OCI-LY3 (cell line): ENCODE measurements at regions not wholly inside any gene's neighbourhood (a gene's known extent, or its start where the extent isn't known, plus 50 kb on each side); places are given as distances from the start of the nearest gene placed in this dataset.

Experiments
- H2AFZ ChIP-seq: fragments of 200-600, 300-600 bp; shearing (Covaris generic); 2 replicates; pipeline ENCODE4 v1.6.0; 2014; ENCODE audit warnings: antibody characterized with exemption, low read depth, low read length
- H3K27ac ChIP-seq: fragments of 200-600, 300-600 bp; sonication (generic); 2 replicates; pipeline ENCODE4 v1.5.1; 2014; ENCODE audit warnings: mild to moderate bottlenecking, low read length, moderate library complexity, mixed read lengths
- H3K27me3 ChIP-seq: fragments of 200-600, 300-600 bp; sonication (generic); 2 replicates; pipeline ENCODE4 v1.6.1; 2014; ENCODE audit warnings: low read depth, low read length, mixed read lengths
- H3K36me3 ChIP-seq: fragments of 200-600, 300-600 bp; sonication (generic); replicated peaks from 2 replicates; pipeline ENCODE3; 2014; ENCODE audit warnings: low read depth, low read length, mixed read lengths
- H3K4me1 ChIP-seq: fragments of 300-600, 200-600 bp; sonication (generic); 2 replicates; pipeline ENCODE4 v1.6.1; 2014; ENCODE audit warnings: low read length, mixed read lengths
- H3K4me2 ChIP-seq: fragments of 200-600, 300-600 bp; sonication (generic); 2 replicates; pipeline ENCODE4 v1.6.1; 2014; ENCODE audit warnings: low read length, mixed read lengths
- H3K4me3 ChIP-seq: fragments of 300-600, 200-600 bp; sonication (generic); 2 replicates; pipeline ENCODE4 v1.5.1; 2014; ENCODE audit warnings: antibody characterized with exemption, mild to moderate bottlenecking, low read length, moderate library complexity
- H3K79me2 ChIP-seq: fragments of 300-600, 200-600 bp; shearing (Covaris generic); 2 replicates; pipeline ENCODE4 v1.6.1; 2014; ENCODE audit warnings: mild to moderate bottlenecking, low read length, mixed read lengths
- H3K9ac ChIP-seq: fragments of 300-600, 200-600 bp; shearing (Covaris generic); 2 replicates; pipeline ENCODE4 v1.6.0; 2014; ENCODE audit warnings: mild to moderate bottlenecking, low read length, moderate library complexity
- H3K9me3 ChIP-seq: fragments of 200-600, 300-600 bp; shearing (Covaris generic); 2 replicates; pipeline ENCODE4 v1.6.1; 2014; ENCODE audit warnings: low read length, mixed read lengths; ENCODE audit not compliant: insufficient read depth
- H4K20me1 ChIP-seq: fragments of 200-600, 300-600 bp; sonication (generic); 2 replicates; pipeline ENCODE4 v1.6.1; 2016; ENCODE audit warnings: low read length, mixed read lengths; ENCODE audit not compliant: insufficient read depth
- CTCF ChIP-seq: fragments of 200-600, 300-600 bp; sonication (generic); IDR thresholded peaks from 2 replicates; pipeline ENCODE4 v1.5.1; 2014; ENCODE audit warnings: antibody characterized with exemption, low read length, low read depth
- EZH2phosphoT487 ChIP-seq: fragments of 200-600 bp; shearing (Covaris generic); IDR thresholded peaks from 2 replicates; pipeline ENCODE4 v1.6.1; 2018; ENCODE audit warnings: antibody characterized with exemption, mixed run types, low read depth

- Histone ChIP-seq H3K36me3 (no peaks in the 10 kb centered on the region), H3K9me3 (no peaks in the 10 kb centered on the region), H3K4me2 (no peak overlapping the region), H3K27ac (no peak overlapping the region), H3K9ac (no peak overlapping the region), H3K27me3 (no peaks in the 10 kb centered on the region), H4K20me1 (no peaks in the 10 kb centered on the region), H3K79me2 (no peaks in the 10 kb centered on the region), H2AFZ (no peak overlapping the region), H3K4me3 (no peak overlapping the region), H3K4me1 (no peaks in the 10 kb centered on the region)
- TF ChIP-seq EZH2phosphoT487, result no peak
- no peak for TF ChIP-seq CTCF
Observed at GRCh38 chr7:112855227-112855626, 65.0 kb upstream of the TMEM168 start.

DNA sequence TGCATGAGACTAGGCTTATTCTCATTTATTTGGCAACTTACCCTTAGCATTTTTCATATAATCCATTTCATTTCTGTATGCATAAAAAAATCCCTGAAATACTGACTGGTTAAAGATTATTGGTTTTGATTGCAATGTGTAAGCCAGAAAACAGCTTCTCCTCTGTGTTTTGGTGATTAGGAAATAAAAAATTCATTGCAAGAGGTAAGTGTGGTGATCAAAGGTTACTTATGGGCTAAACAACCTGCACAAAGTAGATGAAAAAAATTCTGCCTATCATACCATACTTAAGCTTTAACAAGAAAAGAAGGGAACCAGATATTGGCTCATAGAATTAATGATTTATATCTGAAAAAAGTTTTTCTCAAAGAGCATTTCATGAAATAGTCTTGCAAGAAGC is 64.0 kb upstream of the TMEM168 start:
- Histone ChIP-seq H3K4me3 (no peak overlapping the region), H4K20me1 (no peaks in the 10 kb centered on the region), H3K4me1 (no peaks in the 10 kb centered on the region), H3K4me2 (no peak overlapping the region), H3K9ac (no peak overlapping the region), H3K9me3 (no peaks in the 10 kb centered on the region), H3K36me3 (no peaks in the 10 kb centered on the region), H3K27me3 (no peaks in the 10 kb centered on the region), H2AFZ (no peak overlapping the region), H3K79me2 (no peaks in the 10 kb centered on the region), H3K27ac (no peak overlapping the region)
- TF ChIP-seq CTCF, result no peak
- no peak for TF ChIP-seq EZH2phosphoT487

DNA sequence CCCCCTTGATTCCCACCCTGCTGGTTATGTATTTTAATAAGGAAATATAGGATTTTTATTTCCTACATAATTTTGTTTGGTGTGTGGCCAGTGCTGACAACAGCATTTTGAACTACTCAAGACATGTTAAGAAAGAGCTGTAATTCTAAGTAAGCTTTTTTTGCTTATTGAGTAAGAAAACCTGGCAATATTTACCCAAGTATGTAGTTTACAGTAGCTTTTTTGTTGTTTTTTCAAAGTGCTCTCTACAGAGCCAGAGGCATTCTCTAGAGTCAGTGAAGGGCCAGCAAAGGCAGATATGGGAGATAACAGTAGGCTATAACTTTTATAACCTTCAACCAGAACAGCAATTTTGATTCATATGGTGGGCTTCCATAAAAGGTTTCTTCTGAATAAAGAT is 63.2 kb upstream of the TMEM168 start:
- no peak for TF ChIP-seq CTCF
- TF ChIP-seq EZH2phosphoT487, result no peak
- H3K9ac ChIP-seq, result no peak overlapping the region
- no peaks in the 10 kb centered on the region for H3K9me3 ChIP-seq
- H3K4me2 ChIP-seq, result no peak overlapping the region
- H3K36me3 ChIP-seq, result no peaks in the 10 kb centered on the region
- H3K27me3 ChIP-seq, result no peaks in the 10 kb centered on the region
- no peaks in the 10 kb centered on the region for H3K79me2 ChIP-seq
- H3K4me1 ChIP-seq, result no peaks in the 10 kb centered on the region
- H2AFZ ChIP-seq, result no peak overlapping the region
- no peak overlapping the region for H3K4me3 ChIP-seq
- no peaks in the 10 kb centered on the region for H4K20me1 ChIP-seq
- no peak overlapping the region for H3K27ac ChIP-seq

- Histone ChIP-seq H3K36me3 (no peaks in the 10 kb centered on the region), H3K27ac (no peak overlapping the region), H3K4me2 (no peak overlapping the region), H3K79me2 (no peaks in the 10 kb centered on the region), H3K9ac (no peak overlapping the region), H2AFZ (no peak overlapping the region), H3K27me3 (no peaks in the 10 kb centered on the region), H4K20me1 (no peaks in the 10 kb centered on the region), H3K4me3 (no peak overlapping the region), H3K9me3 (no peaks in the 10 kb centered on the region), H3K4me1 (no peaks in the 10 kb centered on the region)
- no peak for TF ChIP-seq EZH2phosphoT487
- TF ChIP-seq CTCF, result no peak
Observed at GRCh38 chr7:112843151-112843550, 53.0 kb upstream of the TMEM168 start.
